HG03432 (cell line): ENCODE measurements at regions not wholly inside any gene's neighbourhood (a gene's known extent, or its start where the extent isn't known, plus 50 kb on each side); places are given as distances from the start of the nearest gene placed in this dataset.
A peak's percentile ranks its signal among the peaks of the same experiment; 100 is the strongest.

Experiments
- ATAC-seq: cut with Tn5 transposase; IDR thresholded peaks from one replicate; pipeline ENCODE4 v1.9.1; 2021; ENCODE audit warnings: mild to moderate bottlenecking, moderate library complexity; ENCODE audit not compliant: unreplicated experiment

GRCh38 chr13:81539643-81540150 is 1198.8 kb upstream of the SPRY2 start:
- no peak for ATAC-seq

GRCh38 chr13:81498969-81499368 is 1158.0 kb upstream of the SPRY2 start:
- ATAC-seq: no peak

- ATAC-seq: peak; percentile 87
These were observed 1152.2 kb upstream of the SPRY2 start for GRCh38 chr13:81493144-81493543.

- no peak for ATAC-seq
These were observed 1151.5 kb upstream of the SPRY2 start for GRCh38 chr13:81492449-81492848.

- no peak for ATAC-seq
These were observed 1147.1 kb upstream of the SPRY2 start for GRCh38 chr13:81488021-81488420.

- ATAC-seq: no peak
These were observed 1146.2 kb upstream of the SPRY2 start for GRCh38 chr13:81487151-81487550.

GRCh38 chr13:81480634-81481033 is 1139.7 kb upstream of the SPRY2 start:
- peak; percentile 67 for ATAC-seq

- no peak for ATAC-seq
These were observed 1132.5 kb upstream of the SPRY2 start for GRCh38 chr13:81473366-81473899.

GRCh38 chr13:81458170-81458569 is 1117.2 kb upstream of the SPRY2 start:
- no peak for ATAC-seq

GRCh38 chr13:81446441-81446840 is 1105.5 kb upstream of the SPRY2 start:
- ATAC-seq: no peak

GRCh38 chr13:81442904-81443303 is 1102.0 kb upstream of the SPRY2 start:
- no peak for ATAC-seq

GRCh38 chr13:81425286-81425685 is 1084.4 kb upstream of the SPRY2 start:
- ATAC-seq: no peak

GRCh38 chr13:81409284-81409683 is 1068.4 kb upstream of the SPRY2 start:
- ATAC-seq: no peak

GRCh38 chr13:81408647-81409046 is 1067.7 kb upstream of the SPRY2 start:
- ATAC-seq: no peak

- ATAC-seq: peak; percentile 85
These were observed 1065.8 kb upstream of the SPRY2 start for GRCh38 chr13:81406639-81407292.

- ATAC-seq: peak; percentile 32
These were observed 1065.1 kb upstream of the SPRY2 start for GRCh38 chr13:81406022-81406421.

- ATAC-seq: no peak
These were observed 1055.3 kb upstream of the SPRY2 start for GRCh38 chr13:81396192-81396591.

- peak; percentile 83 for ATAC-seq
These were observed 1054.4 kb upstream of the SPRY2 start for GRCh38 chr13:81395368-81395767.

- ATAC-seq: no peak
These were observed 1053.7 kb upstream of the SPRY2 start for GRCh38 chr13:81394640-81395039.

- ATAC-seq: peak; percentile 53
These were observed 1052.8 kb upstream of the SPRY2 start for GRCh38 chr13:81393721-81394120.

- no peak for ATAC-seq
These were observed 1052.2 kb upstream of the SPRY2 start for GRCh38 chr13:81393110-81393509.

GRCh38 chr13:81388400-81388799 is 1047.5 kb upstream of the SPRY2 start:
- peak; percentile 54 for ATAC-seq

GRCh38 chr13:81383444-81383843 is 1042.5 kb upstream of the SPRY2 start:
- ATAC-seq: no peak
